Endothelial cell of umbilical vein (primary cell): ENCODE measurements at regions not wholly inside any gene's neighbourhood (a gene's known extent, or its start where the extent isn't known, plus 50 kb on each side); places are given as distances from the start of the nearest gene placed in this dataset.
"Not testable (repeated sequence)": the region's sequence is repeated elsewhere in the genome, so short reads cannot be mapped to it uniquely, and the experiment has no call there.

Experiments
- BruUV-seq: library from RNA; stranded (reverse); fragments of 400-500 nt; replicated peaks from 2 replicates; lab custom pipeline; 2021; lab: Mats Ljungman, UMichigan
- CTCF ChIA-PET: fragments of 300-600, 350-600 bp; sonication (Branson Sonifier 250); formaldehyde crosslinking; loops from one replicate; lab custom pipeline; 2021; ENCODE audit warnings: antibody characterized with exemption, inconsistent platforms; lab: Charles Lee
- POLR2A ChIA-PET: fragments of 300-600, 350-600 bp; sonication (Branson Sonifier 250); formaldehyde crosslinking; loops from one replicate; lab custom pipeline; 2021; ENCODE audit warnings: antibody characterized with exemption, inconsistent platforms; lab: Charles Lee
- DNase-seq: peaks from one replicate; pipeline ENCODE4 v3.0.0-alpha.2; 2011; ENCODE audit warnings: low read depth, low spot score
- FAIRE-seq: peaks from 2 replicates; lab custom pipeline; 2011; peaks lifted over from hg19 to GRCh38; lab: Jason Lieb, UNC
- H2AFZ ChIP-seq: 2 replicates; pipeline ENCODE4 v1.6.0; 2012; ENCODE audit warnings: low read depth, low read length, control low read depth, inconsistent platforms
- H3K27ac ChIP-seq: 2 replicates; pipeline ENCODE4 v1.5.1; 2011; ENCODE audit warnings: low read depth, mild to moderate bottlenecking, control low read depth, low read length, moderate library complexity; ENCODE audit not compliant: insufficient read depth
- H3K27me3 ChIP-seq, 2 experiments: 2 replicates each; pipeline versions ENCODE4 v1.6.0 to v1.6.1; 2011; ENCODE audit warnings: low read length in 2 of 2, mixed read lengths in 1 of 2; ENCODE audit not compliant: control insufficient read depth in 2 of 2, insufficient read depth in 2 of 2
- H3K36me3 ChIP-seq, 2 experiments: 2 replicates in 1 of 2; 3 replicates in 1 of 2; pipeline ENCODE4 v1.5.1; 2011; ENCODE audit warnings: low read length in 2 of 2, mild to moderate bottlenecking in 1 of 2, moderate library complexity in 1 of 2; ENCODE audit not compliant: control insufficient read depth in 2 of 2, insufficient read depth in 2 of 2; ENCODE audit errors: extremely low read depth in 1 of 2
- H3K4me1 ChIP-seq: 3 replicates; pipeline ENCODE4 v1.5.1; 2011; ENCODE audit warnings: mild to moderate bottlenecking, low read length; ENCODE audit not compliant: control insufficient read depth, insufficient read depth; ENCODE audit errors: extremely low read depth
- H3K4me2 ChIP-seq: 2 replicates; pipeline ENCODE4 v1.6.1; 2011; ENCODE audit warnings: low read length, control low read depth, mixed read lengths; ENCODE audit not compliant: insufficient read depth
- H3K4me3 ChIP-seq, 3 experiments: fragments of 200-600 bp in 1 of 3; sonication (generic), shearing (Covaris generic) in 1 of 3; replicated peaks in 1 of 3; 2 replicates each; pipeline ENCODE4 v1.5.1; 2011 to 2016; ENCODE audit warnings: control low read depth in 3 of 3, low read length in 3 of 3, mild to moderate bottlenecking in 2 of 3, inconsistent platforms in 1 of 3, low read depth in 1 of 3, moderate library complexity in 1 of 3; ENCODE audit not compliant: insufficient read depth in 1 of 3
- H3K79me2 ChIP-seq: 2 replicates; pipeline ENCODE4 v1.6.0; 2012; ENCODE audit warnings: low read length, inconsistent platforms; ENCODE audit not compliant: control insufficient read depth, insufficient read depth
- H3K9ac ChIP-seq: replicated peaks from 2 replicates; pipeline ENCODE3; 2011; ENCODE audit warnings: low read length, control low read depth; ENCODE audit not compliant: insufficient read depth; ENCODE audit errors: extremely low read depth
- H3K9me1 ChIP-seq: replicated peaks from 3 replicates; pipeline ENCODE4 v1.6.0; 2011; ENCODE audit warnings: mild to moderate bottlenecking, low read length; ENCODE audit not compliant: control insufficient read depth, insufficient read depth; ENCODE audit errors: extremely low read depth
- H3K9me3 ChIP-seq: replicated peaks from 2 replicates; pipeline ENCODE4 v1.5.1; 2012; ENCODE audit warnings: low read length, inconsistent platforms; ENCODE audit not compliant: control insufficient read depth, insufficient read depth
- H4K20me1 ChIP-seq: replicated peaks from 2 replicates; pipeline ENCODE3; 2011; ENCODE audit warnings: mild to moderate bottlenecking, low read length; ENCODE audit not compliant: control insufficient read depth, insufficient read depth; ENCODE audit errors: extremely low read depth
- dilution Hi-C: fragments of 300-500 bp; cut with MboI; formaldehyde crosslinking; loops from one replicate; pipeline ENCODE4 v1.15.0; 2019; ENCODE audit warnings: low sequenced_read_pairs; ENCODE audit not compliant: extremely low pct_ligation_motif_present
- intact Hi-C: fragments of 100-400 bp; cut with micrococcal nuclease; formaldehyde crosslinking; loops from one replicate; pipeline ENCODE4 v1.10.0; 2022

DNA sequence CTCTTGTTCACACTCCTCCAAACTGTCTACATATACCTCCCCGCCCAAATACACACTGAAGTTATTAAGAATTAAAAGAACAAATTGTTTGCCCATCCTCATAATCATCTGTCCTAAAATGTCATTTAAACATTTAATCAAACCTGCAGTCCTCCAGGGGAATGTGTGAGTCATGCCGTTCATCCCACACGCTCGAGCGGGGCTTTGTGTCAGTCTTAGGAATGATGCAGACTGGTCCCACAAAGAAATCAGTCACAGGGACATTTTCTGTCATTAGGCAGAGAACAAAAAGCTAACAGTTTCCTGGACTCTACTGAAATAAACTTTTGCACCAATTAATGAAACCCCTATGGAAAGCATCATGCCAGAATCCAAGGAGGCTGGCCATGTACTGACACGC, 194.6 kb downstream of the ZNF92 start:
- intact Hi-C loops, BruUV-seq, CTCF ChIA-PET: not testable (repeated sequence)

GRCh38 chr7:65570990-65571389, 197.3 kb downstream of the ZNF92 start:
- DNase-seq, H4K20me1 ChIP-seq, FAIRE-seq, H3K36me3 ChIP-seq, H3K9me3 ChIP-seq, H3K27me3 ChIP-seq, H3K9me1 ChIP-seq, H3K4me3 ChIP-seq, H3K79me2 ChIP-seq, BruUV-seq, H3K4me2 ChIP-seq, H3K27ac ChIP-seq, POLR2A ChIA-PET, H3K4me1 ChIP-seq, intact Hi-C loops, H3K9ac ChIP-seq, CTCF ChIA-PET, H2AFZ ChIP-seq, dilution Hi-C loops: not testable (repeated sequence)

More for the DNA sequence above, 194.6 kb downstream of the ZNF92 start:
- H3K4me3 ChIP-seq, FAIRE-seq, H4K20me1 ChIP-seq, H3K79me2 ChIP-seq, POLR2A ChIA-PET, H3K9me3 ChIP-seq, DNase-seq, H3K4me1 ChIP-seq, H3K27ac ChIP-seq, H3K36me3 ChIP-seq, H3K4me2 ChIP-seq, H2AFZ ChIP-seq, H3K27me3 ChIP-seq, dilution Hi-C loops, H3K9ac ChIP-seq, H3K9me1 ChIP-seq: not testable (repeated sequence)

- POLR2A ChIA-PET, dilution Hi-C loops, DNase-seq, H3K4me1 ChIP-seq, H2AFZ ChIP-seq, H3K9me1 ChIP-seq, H3K9me3 ChIP-seq, CTCF ChIA-PET, H3K9ac ChIP-seq, BruUV-seq, H3K4me2 ChIP-seq, H3K4me3 ChIP-seq, FAIRE-seq, intact Hi-C loops, H3K79me2 ChIP-seq, H3K27me3 ChIP-seq, H4K20me1 ChIP-seq, H3K27ac ChIP-seq, H3K36me3 ChIP-seq: not testable (repeated sequence)
Measured at GRCh38 chr7:65572581-65572980, 198.9 kb downstream of the ZNF92 start.

GRCh38 chr7:65576370-65576769, 202.7 kb downstream of the ZNF92 start:
- intact Hi-C loops, H3K36me3 ChIP-seq, FAIRE-seq, H3K4me1 ChIP-seq, H3K27me3 ChIP-seq, H3K9me1 ChIP-seq, H4K20me1 ChIP-seq, BruUV-seq, DNase-seq, H3K4me3 ChIP-seq, H3K27ac ChIP-seq, H3K9me3 ChIP-seq, dilution Hi-C loops, POLR2A ChIA-PET, H2AFZ ChIP-seq, H3K79me2 ChIP-seq, H3K9ac ChIP-seq, CTCF ChIA-PET, H3K4me2 ChIP-seq: not testable (repeated sequence)
